ENCODE measurements at regions not wholly inside any gene's neighbourhood (a gene's known extent, or its start where the extent isn't known, plus 50 kb on each side); places are given as distances from the start of the nearest gene placed in this dataset.
"Not testable (repeated sequence)": the region's sequence is repeated elsewhere in the genome, so short reads cannot be mapped to it uniquely, and the experiment has no call there.

DNA sequence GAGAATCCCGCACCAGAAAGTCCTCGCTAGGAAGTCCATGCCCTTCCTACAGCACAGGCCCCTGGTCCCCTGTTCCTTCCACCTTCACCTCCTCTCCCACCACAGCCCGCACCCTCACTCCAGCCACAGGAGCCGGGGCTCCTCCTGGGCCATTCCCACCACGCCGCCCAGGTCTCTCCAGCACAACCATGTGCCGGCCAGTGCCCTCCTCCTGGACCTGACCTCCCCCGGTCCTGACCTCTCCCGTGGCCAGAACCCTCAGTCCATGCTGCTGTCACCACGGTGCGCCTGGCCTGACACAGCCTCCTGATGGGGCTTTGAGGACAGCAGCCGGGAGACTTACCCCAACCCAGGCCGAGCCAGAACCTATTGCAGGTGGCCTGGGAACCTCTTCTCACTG, 1446.6 kb upstream of the TPTE start:
- TF ChIP-seq, protein P1, sequence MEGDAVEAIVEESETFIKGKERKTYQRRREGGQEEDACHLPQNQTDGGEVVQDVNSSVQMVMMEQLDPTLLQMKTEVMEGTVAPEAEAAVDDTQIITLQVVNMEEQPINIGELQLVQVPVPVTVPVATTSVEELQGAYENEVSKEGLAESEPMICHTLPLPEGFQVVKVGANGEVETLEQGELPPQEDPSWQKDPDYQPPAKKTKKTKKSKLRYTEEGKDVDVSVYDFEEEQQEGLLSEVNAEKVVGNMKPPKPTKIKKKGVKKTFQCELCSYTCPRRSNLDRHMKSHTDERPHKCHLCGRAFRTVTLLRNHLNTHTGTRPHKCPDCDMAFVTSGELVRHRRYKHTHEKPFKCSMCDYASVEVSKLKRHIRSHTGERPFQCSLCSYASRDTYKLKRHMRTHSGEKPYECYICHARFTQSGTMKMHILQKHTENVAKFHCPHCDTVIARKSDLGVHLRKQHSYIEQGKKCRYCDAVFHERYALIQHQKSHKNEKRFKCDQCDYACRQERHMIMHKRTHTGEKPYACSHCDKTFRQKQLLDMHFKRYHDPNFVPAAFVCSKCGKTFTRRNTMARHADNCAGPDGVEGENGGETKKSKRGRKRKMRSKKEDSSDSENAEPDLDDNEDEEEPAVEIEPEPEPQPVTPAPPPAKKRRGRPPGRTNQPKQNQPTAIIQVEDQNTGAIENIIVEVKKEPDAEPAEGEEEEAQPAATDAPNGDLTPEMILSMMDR (IDR thresholded peaks at IDR 0.05): not testable (repeated sequence)
- not testable (repeated sequence) for TF ChIP-seq POLR2A (IDR thresholded peaks at IDR 0.05); POLR2AphosphoS5 (IDR thresholded peaks at IDR 0.05; ENCODE audit: insufficient read depth in 1 of 2, low read depth in 1 of 2)

Data from vagina (tissue), 2 donors.